Left lung (tissue), 4 donors: ENCODE measurements at regions not wholly inside any gene's neighbourhood (a gene's known extent, or its start where the extent isn't known, plus 50 kb on each side); places are given as distances from the start of the nearest gene placed in this dataset.

Experiments used
- ATAC-seq: fragments of 200-7000 bp; cut with Tn5 transposase; one replicate; pipeline ENCODE4 v1.9.1; 2020; ENCODE audit warnings: moderate library complexity
- DNase-seq, 4 donors: peaks; one replicate each; pipeline ENCODE4 v3.0.0-alpha.2; 2013 to 2020
- H3K27ac ChIP-seq, 2 donors: fragments of 200-600 bp; sonication (generic) in 1 of 2; one replicate each; pipeline versions ENCODE4 v1.5.0 to v1.8.0; 2020 to 2021
- H3K27me3 ChIP-seq, 2 donors: fragments of 200-600 bp; sonication (generic) in 1 of 2; one replicate each; pipeline versions ENCODE4 v1.5.0 to v1.8.0; 2020 to 2021
- H3K36me3 ChIP-seq, 2 donors: fragments of 200-600 bp; sonication (generic) in 1 of 2; one replicate each; pipeline versions ENCODE4 v1.5.0 to v1.8.0; 2020 to 2021
- H3K4me1 ChIP-seq, 2 donors: fragments of 200-600 bp; one replicate each; pipeline ENCODE4 v1.8.0; 2021
- H3K4me3 ChIP-seq, 2 donors: fragments of 200-600 bp; sonication (generic) in 1 of 2; one replicate each; pipeline versions ENCODE4 v1.5.0 to v1.8.0; 2020 to 2021; ENCODE audit warnings: mild to moderate bottlenecking in 1 of 2
- H3K9me3 ChIP-seq, 2 donors: fragments of 200-600 bp; sonication (generic) in 1 of 2; one replicate each; pipeline versions ENCODE4 v1.5.0 to v1.8.0; 2020 to 2021
- CTCF ChIP-seq, 2 donors: fragments of 200-600 bp; sonication (generic) in 1 of 2; IDR thresholded peaks; one replicate each; pipeline versions ENCODE4 v1.5.0 to v1.8.0; 2021; ENCODE audit warnings: antibody characterized with exemption in 2 of 2
- intact Hi-C, 2 donors: fragments of 100-400 bp; cut with DNase I; formaldehyde crosslinking; loops; one replicate each; pipeline versions ENCODE4 v1.11.2 to v1.14.2; 2022
- donor health status: DM: no; HTN: yes; CAD: no.
- donor health status: DM: no; HTN: no; CAD: no.

GRCh38 chrX:149213264-149213663 lies 291.8 kb downstream of the IDS start:
- no peak overlapping the region for H3K4me3 ChIP-seq
- no peaks in the 10 kb centered on the region for H3K9me3 ChIP-seq
- H3K27me3 ChIP-seq = no peaks in the 10 kb centered on the region
- no peaks in the 10 kb centered on the region for H3K4me1 ChIP-seq
- ATAC-seq (no peak), DNase-seq (no peak)
- no peaks in the 10 kb centered on the region for H3K36me3 ChIP-seq
- intact Hi-C loops = no loop called here
- no peak overlapping the region for H3K27ac ChIP-seq
- TF ChIP-seq CTCF (IDR thresholded peaks at IDR 0.05) = no peak

DNA sequence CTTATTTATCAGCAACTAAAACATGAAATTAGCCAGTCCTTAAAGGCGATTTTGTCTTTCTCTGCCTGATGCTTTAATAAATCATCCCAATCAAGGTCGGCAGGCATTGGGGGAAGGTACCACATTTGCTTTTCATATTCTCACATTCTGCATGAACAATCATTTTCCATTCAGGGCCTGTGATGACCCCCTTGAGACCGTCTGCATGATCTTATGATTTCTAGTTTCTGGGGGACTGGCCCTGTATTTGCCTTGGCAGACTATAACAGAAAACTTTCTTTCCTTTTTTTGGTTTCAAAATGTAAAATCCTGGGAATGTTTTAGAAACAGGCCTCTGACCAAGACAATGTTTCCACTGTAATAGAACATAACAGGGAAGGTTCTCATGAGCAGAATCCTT lies 296.8 kb downstream of the IDS start:
- Histone ChIP-seq H3K27ac (no peak overlapping the region), H3K9me3 (no peaks in the 10 kb centered on the region), H3K4me3 (no peak overlapping the region), H3K36me3 (no peaks in the 10 kb centered on the region), H3K4me1 (no peaks in the 10 kb centered on the region), H3K27me3 (no peaks in the 10 kb centered on the region)
- intact Hi-C loops = no loop called here
- TF ChIP-seq CTCF (IDR thresholded peaks at IDR 0.05) = no peak
- DNase-seq (no peak), ATAC-seq (no peak)

DNA sequence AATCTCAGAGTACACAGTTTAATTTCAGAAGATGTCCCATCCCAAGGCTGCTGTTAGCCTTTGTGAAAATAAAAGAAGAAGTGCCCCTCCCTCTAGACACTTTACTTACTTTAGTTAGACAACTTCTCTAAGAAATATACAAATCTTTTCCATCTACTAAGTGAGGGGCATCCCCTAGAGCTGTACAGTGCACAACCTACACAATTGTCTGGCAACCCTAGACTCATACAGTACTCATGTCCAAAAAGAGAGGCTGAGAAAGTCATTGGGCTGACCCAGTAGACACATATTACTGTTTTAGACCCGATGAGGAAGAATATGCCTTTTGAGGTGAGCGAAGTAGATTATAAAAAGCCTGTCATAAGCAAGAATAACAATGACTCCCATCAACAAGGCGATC lies 297.6 kb downstream of the IDS start:
- DNase-seq (no peak), ATAC-seq (no peak)
- no peaks in the 10 kb centered on the region for H3K4me1 ChIP-seq
- no peak overlapping the region for H3K27ac ChIP-seq
- no peaks in the 10 kb centered on the region for H3K9me3 ChIP-seq
- no peaks in the 10 kb centered on the region for H3K36me3 ChIP-seq
- TF ChIP-seq CTCF (IDR thresholded peaks at IDR 0.05) = no peak
- intact Hi-C loops = no loop called here
- H3K27me3 ChIP-seq = no peaks in the 10 kb centered on the region
- no peak overlapping the region for H3K4me3 ChIP-seq

DNA sequence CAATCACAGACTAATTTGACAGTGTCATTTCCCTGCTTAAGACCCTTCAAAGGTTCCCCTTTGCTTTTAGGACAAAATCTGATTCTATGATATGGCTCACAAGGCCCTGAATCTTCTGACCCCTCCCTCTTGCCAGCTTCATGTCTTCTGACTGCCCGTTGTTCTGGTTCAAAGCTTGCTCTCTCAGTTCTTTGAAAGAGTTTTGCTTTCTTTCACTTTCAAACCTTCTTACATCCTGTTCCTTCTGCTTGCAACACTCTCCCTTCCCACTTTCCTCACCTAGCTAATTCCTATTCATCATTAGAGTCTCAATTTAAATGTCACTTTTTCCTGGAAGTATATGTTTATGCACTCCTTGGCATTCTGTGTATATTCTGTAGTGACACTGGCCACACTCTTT lies 299.2 kb downstream of the IDS start:
- intact Hi-C loops = no loop called here
- Histone ChIP-seq H3K27ac (no peak overlapping the region), H3K9me3 (no peaks in the 10 kb centered on the region), H3K4me1 (no peaks in the 10 kb centered on the region), H3K27me3 (no peaks in the 10 kb centered on the region), H3K36me3 (no peaks in the 10 kb centered on the region), H3K4me3 (no peak overlapping the region)
- TF ChIP-seq CTCF (IDR thresholded peaks at IDR 0.05) = no peak
- ATAC-seq (no peak), DNase-seq (no peak)

DNA sequence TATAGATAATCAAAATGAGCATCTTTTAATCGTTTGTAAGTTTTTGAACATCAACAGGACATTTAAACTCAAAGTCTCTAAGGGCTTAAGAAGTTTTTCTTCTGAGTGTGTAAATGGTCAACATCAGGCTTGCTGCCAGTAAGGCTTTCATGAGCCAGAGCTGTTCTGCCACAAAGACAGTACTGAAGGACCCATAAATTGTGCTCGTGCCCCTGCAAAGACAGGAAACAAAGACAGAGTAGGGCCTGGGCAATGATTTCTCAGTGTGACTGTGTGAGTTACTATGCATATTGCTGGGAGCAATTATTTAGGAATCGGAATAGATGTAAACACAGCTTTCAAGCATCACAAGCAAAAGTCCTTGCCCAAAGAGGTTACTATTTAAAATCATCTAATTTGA lies 300.0 kb downstream of the IDS start:
- TF ChIP-seq CTCF (IDR thresholded peaks at IDR 0.05) = no peak
- no peak for DNase-seq
- Histone ChIP-seq H3K9me3 (no peaks in the 10 kb centered on the region), H3K4me3 (no peak overlapping the region), H3K4me1 (no peaks in the 10 kb centered on the region), H3K27ac (no peak overlapping the region), H3K36me3 (no peaks in the 10 kb centered on the region), H3K27me3 (no peaks in the 10 kb centered on the region)
- no peak for ATAC-seq
- intact Hi-C loops = no loop called here
